ENCODE measurements at regions not wholly inside any gene's neighbourhood (a gene's known extent, or its start where the extent isn't known, plus 50 kb on each side); places are given as distances from the start of the nearest gene placed in this dataset.

DNA sequence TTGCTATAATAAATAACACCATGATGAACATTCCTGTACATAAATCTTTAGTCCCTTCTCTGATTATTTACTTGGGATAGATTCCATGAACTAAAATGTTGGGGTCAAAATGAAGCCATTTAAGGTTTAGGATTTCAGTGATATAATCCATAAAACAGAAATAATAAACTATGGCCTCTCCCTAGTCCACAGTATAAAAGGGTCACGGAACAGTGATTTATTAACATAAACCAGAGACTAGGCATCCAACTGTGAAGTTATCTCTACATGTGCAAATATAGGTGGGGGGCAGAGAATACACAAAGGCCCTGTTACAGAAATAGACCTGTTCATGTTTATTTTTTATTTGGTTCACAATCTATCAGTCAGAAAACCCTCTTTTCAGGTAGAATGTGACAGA, 499.1 kb upstream of the SLIT2 start:
- TF ChIP-seq, protein P1, sequence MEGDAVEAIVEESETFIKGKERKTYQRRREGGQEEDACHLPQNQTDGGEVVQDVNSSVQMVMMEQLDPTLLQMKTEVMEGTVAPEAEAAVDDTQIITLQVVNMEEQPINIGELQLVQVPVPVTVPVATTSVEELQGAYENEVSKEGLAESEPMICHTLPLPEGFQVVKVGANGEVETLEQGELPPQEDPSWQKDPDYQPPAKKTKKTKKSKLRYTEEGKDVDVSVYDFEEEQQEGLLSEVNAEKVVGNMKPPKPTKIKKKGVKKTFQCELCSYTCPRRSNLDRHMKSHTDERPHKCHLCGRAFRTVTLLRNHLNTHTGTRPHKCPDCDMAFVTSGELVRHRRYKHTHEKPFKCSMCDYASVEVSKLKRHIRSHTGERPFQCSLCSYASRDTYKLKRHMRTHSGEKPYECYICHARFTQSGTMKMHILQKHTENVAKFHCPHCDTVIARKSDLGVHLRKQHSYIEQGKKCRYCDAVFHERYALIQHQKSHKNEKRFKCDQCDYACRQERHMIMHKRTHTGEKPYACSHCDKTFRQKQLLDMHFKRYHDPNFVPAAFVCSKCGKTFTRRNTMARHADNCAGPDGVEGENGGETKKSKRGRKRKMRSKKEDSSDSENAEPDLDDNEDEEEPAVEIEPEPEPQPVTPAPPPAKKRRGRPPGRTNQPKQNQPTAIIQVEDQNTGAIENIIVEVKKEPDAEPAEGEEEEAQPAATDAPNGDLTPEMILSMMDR (conservative IDR thresholded peaks at IDR 0.05) = no peak
- no peak for TF ChIP-seq EZH2 (IDR thresholded peaks at IDR 0.05; ENCODE audit: low read depth)

All from PC-9 (cell line).